Colonic mucosa (tissue), 4 donors: ENCODE measurements at regions not wholly inside any gene's neighbourhood (a gene's known extent, or its start where the extent isn't known, plus 50 kb on each side); places are given as distances from the start of the nearest gene placed in this dataset.

Source experiments
- DNase-seq: peaks from one replicate; pipeline ENCODE4 v3.0.0-alpha.2; 2020
- H3K27ac ChIP-seq: fragments of 200-600 bp; one replicate; pipeline ENCODE4 v1.8.0; 2021
- H3K27me3 ChIP-seq: fragments of 200-600 bp; one replicate; pipeline ENCODE4 v1.8.0; 2021
- H3K36me3 ChIP-seq: fragments of 200-600 bp; one replicate; pipeline ENCODE4 v1.8.0; 2021
- H3K4me1 ChIP-seq: fragments of 200-600 bp; one replicate; pipeline ENCODE4 v1.8.0; 2021; ENCODE audit warnings: mild to moderate bottlenecking
- H3K4me3 ChIP-seq: fragments of 200-600 bp; one replicate; pipeline ENCODE4 v1.8.0; 2021
- H3K9ac ChIP-seq, 2 donors: one replicate each; pipeline ENCODE4 v1.7.0; 2013; ENCODE audit warnings: control low read depth in 2 of 2, low read depth in 2 of 2, low read length in 2 of 2
- H3K9me3 ChIP-seq: fragments of 200-600 bp; one replicate; pipeline ENCODE4 v1.8.0; 2021
- CTCF ChIP-seq: fragments of 200-600 bp; IDR thresholded peaks from one replicate; pipeline ENCODE4 v1.8.0; 2022; ENCODE audit warnings: antibody characterized with exemption, mild to moderate bottlenecking
- intact Hi-C: fragments of 100-400 bp; cut with DNase I; formaldehyde crosslinking; loops from one replicate; pipeline ENCODE4 v1.14.1; 2022
- donor health status: healthy.
- donor health status: DM: no; HTN: no; CAD: no.
- donor health status: DM: no; HTN: no; CAD: no.

GRCh38 chr1:90126834-90127233 is 131.9 kb downstream of the ZNF326 start:
- no peaks in the 10 kb centered on the region for H3K4me1 ChIP-seq
- no peak overlapping the region for H3K27ac ChIP-seq
- intact Hi-C loops, result loop anchor here (10.0 kb wide), 1 partner anchor 458 kb away; no protein-coding TSS in a partner anchor
- no peaks in the 10 kb centered on the region for H3K27me3 ChIP-seq
- H3K9ac ChIP-seq, result no peak overlapping the region
- no peaks in the 10 kb centered on the region for H3K9me3 ChIP-seq
- H3K4me3 ChIP-seq, result no peak overlapping the region
- no peak for TF ChIP-seq CTCF
- H3K36me3 ChIP-seq, result no peaks in the 10 kb centered on the region
- no peak for DNase-seq

GRCh38 chr1:90122654-90123340 is 127.9 kb downstream of the ZNF326 start:
- no peak for DNase-seq
- intact Hi-C loops, result loop anchor here (10.0 kb wide), 1 partner anchor 462 kb away; no protein-coding TSS in a partner anchor
- Histone ChIP-seq H3K4me1 (no peaks in the 10 kb centered on the region), H3K4me3 (no peak overlapping the region), H3K27ac (no peak overlapping the region), H3K9me3 (no peaks in the 10 kb centered on the region), H3K36me3 (no peaks in the 10 kb centered on the region), H3K9ac (no peak overlapping the region), H3K27me3 (no peaks in the 10 kb centered on the region)
- no peak for TF ChIP-seq CTCF

GRCh38 chr1:90114521-90115141 is 119.7 kb downstream of the ZNF326 start:
- H3K4me3 ChIP-seq, result no peak overlapping the region
- intact Hi-C loops, result no loop called here
- H3K27me3 ChIP-seq, result no peaks in the 10 kb centered on the region
- DNase-seq, result no peak
- no peak overlapping the region for H3K9ac ChIP-seq
- no peak overlapping the region for H3K27ac ChIP-seq
- peak; percentile 51 for TF ChIP-seq CTCF
- H3K36me3 ChIP-seq, result no peaks in the 10 kb centered on the region
- no peaks in the 10 kb centered on the region for H3K9me3 ChIP-seq
- no peaks in the 10 kb centered on the region for H3K4me1 ChIP-seq

- H3K9ac ChIP-seq, result no peak overlapping the region
- H3K36me3 ChIP-seq, result no peaks in the 10 kb centered on the region
- DNase-seq, result no peak
- no peaks in the 10 kb centered on the region for H3K27me3 ChIP-seq
- H3K4me3 ChIP-seq, result no peak overlapping the region
- intact Hi-C loops, result no loop called here
- no peaks in the 10 kb centered on the region for H3K4me1 ChIP-seq
- TF ChIP-seq CTCF, result no peak
- no peak overlapping the region for H3K27ac ChIP-seq
- H3K9me3 ChIP-seq, result no peaks in the 10 kb centered on the region
Observed at GRCh38 chr1:90107990-90108389, 113.1 kb downstream of the ZNF326 start.

- Histone ChIP-seq H3K4me3 (no peak overlapping the region), H3K36me3 (no peaks in the 10 kb centered on the region), H3K9ac (no peak overlapping the region), H3K4me1 (no peaks in the 10 kb centered on the region), H3K27ac (no peak overlapping the region), H3K9me3 (no peaks in the 10 kb centered on the region), H3K27me3 (no peaks in the 10 kb centered on the region)
- no peak for DNase-seq
- intact Hi-C loops, result no loop called here
- TF ChIP-seq CTCF, result no peak
Observed at GRCh38 chr1:90106311-90106710, 111.4 kb downstream of the ZNF326 start.
